ENCODE measurements at regions not wholly inside any gene's neighbourhood (a gene's known extent, or its start where the extent isn't known, plus 50 kb on each side); places are given as distances from the start of the nearest gene placed in this dataset.

- dilution Hi-C loops (cut with MboI; ENCODE audit: extremely low pct_ligation_motif_present, low sequenced_read_pairs) = no loop called here
- H3K9me1 ChIP-seq (replicated peaks; ENCODE audit: control insufficient read depth, extremely low read depth, insufficient read depth, low read length) = no peaks in the 10 kb centered on the region
- no peak for DNase-seq (ENCODE audit: low read depth, low spot score)
- no peaks in the 10 kb centered on the region for H4K20me1 ChIP-seq (replicated peaks; ENCODE audit: control insufficient read depth, extremely low read depth, insufficient read depth, low read length)
- intact Hi-C loops (cut with micrococcal nuclease) = no loop called here
- no peak overlapping the region for H2AFZ ChIP-seq (ENCODE audit: low read depth, low read length)
- H3K9ac ChIP-seq (replicated peaks; ENCODE audit: extremely low read depth, insufficient read depth, low read length) = no peak overlapping the region
- H3K27me3 ChIP-seq (ENCODE audit: control insufficient read depth in 2 of 2, insufficient read depth in 2 of 2, low read length in 2 of 2) = no peaks in the 10 kb centered on the region
- no peak overlapping the region for H3K4me2 ChIP-seq (ENCODE audit: insufficient read depth, low read length)
- BruUV-seq (replicated peaks) = no TSS peak
- TF ChIP-seq MAX (IDR thresholded peaks at IDR 0.05; ENCODE audit: insufficient read depth, insufficient read length) (no peak), CTCF (IDR thresholded peaks at IDR 0.05; ENCODE audit: extremely low read depth in 1 of 2, insufficient read depth in 1 of 2, low read depth in 1 of 2, low read length in 2 of 2) (no peak), JUN (IDR thresholded peaks at IDR 0.05; ENCODE audit: borderline replicate concordance, insufficient read depth, insufficient read length, low read depth) (no peak), EZH2 (IDR thresholded peaks at IDR 0.05; ENCODE audit: borderline replicate concordance, low read depth, low read length, severe bottlenecking) (no peak), MYC (IDR thresholded peaks at IDR 0.05; ENCODE audit: low read depth, low read length) (no peak), FOS (IDR thresholded peaks at IDR 0.05; ENCODE audit: borderline replicate concordance, insufficient read depth, low read length) (no peak)
- CTCF ChIA-PET = no interaction called here
- no peak overlapping the region for H3K4me3 ChIP-seq (replicated peaks in 1 of 3; ENCODE audit: insufficient read depth in 1 of 3, low read depth in 1 of 3, low read length in 3 of 3)
- no peak overlapping the region for H3K27ac ChIP-seq (ENCODE audit: insufficient read depth, low read depth, low read length)
- H3K36me3 ChIP-seq (ENCODE audit: control insufficient read depth in 2 of 2, extremely low read depth in 1 of 2, insufficient read depth in 2 of 2, low read length in 2 of 2) = no peaks in the 10 kb centered on the region
- H3K4me1 ChIP-seq (ENCODE audit: control insufficient read depth, extremely low read depth, insufficient read depth, low read length) = no peaks in the 10 kb centered on the region
- no peaks in the 10 kb centered on the region for H3K79me2 ChIP-seq (ENCODE audit: control insufficient read depth, insufficient read depth, low read length)
- no peak for FAIRE-seq
- H3K9me3 ChIP-seq (replicated peaks; ENCODE audit: control insufficient read depth, insufficient read depth, low read length) = peaks cover 2% of the 10 kb centered on the region
- POLR2A ChIA-PET = no interaction called here
Observed at GRCh38 chr4:60897415-60897814, 302.7 kb upstream of the ADGRL3 start.

GRCh38 chr4:60905162-60905561 lies 295.0 kb upstream of the ADGRL3 start:
- no peak overlapping the region for H2AFZ ChIP-seq (ENCODE audit: low read depth, low read length)

More at GRCh38 chr4:60905162-60905561, 295.0 kb upstream of the ADGRL3 start:
- H3K9me3 ChIP-seq (replicated peaks; ENCODE audit: control insufficient read depth, insufficient read depth, low read length) = peaks cover 2% of the 10 kb centered on the region
- POLR2A ChIA-PET = no interaction called here
- no peaks in the 10 kb centered on the region for H3K27me3 ChIP-seq (ENCODE audit: control insufficient read depth in 2 of 2, insufficient read depth in 2 of 2, low read length in 2 of 2)
- H3K4me1 ChIP-seq (ENCODE audit: control insufficient read depth, extremely low read depth, insufficient read depth, low read length) = no peaks in the 10 kb centered on the region
- H3K36me3 ChIP-seq (ENCODE audit: control insufficient read depth in 2 of 2, extremely low read depth in 1 of 2, insufficient read depth in 2 of 2, low read length in 2 of 2) = no peaks in the 10 kb centered on the region
- TF ChIP-seq EZH2 (IDR thresholded peaks at IDR 0.05; ENCODE audit: borderline replicate concordance, low read depth, low read length, severe bottlenecking) = no peak
- TF ChIP-seq MAX (IDR thresholded peaks at IDR 0.05; ENCODE audit: insufficient read depth, insufficient read length) = no peak
- no peak for TF ChIP-seq JUN (IDR thresholded peaks at IDR 0.05; ENCODE audit: borderline replicate concordance, insufficient read depth, insufficient read length, low read depth)
- dilution Hi-C loops (cut with MboI; ENCODE audit: extremely low pct_ligation_motif_present, low sequenced_read_pairs) = no loop called here
- H3K4me3 ChIP-seq (replicated peaks in 1 of 3; ENCODE audit: insufficient read depth in 1 of 3, low read depth in 1 of 3, low read length in 3 of 3) = no peak overlapping the region
- intact Hi-C loops (cut with micrococcal nuclease) = no loop called here
- H4K20me1 ChIP-seq (replicated peaks; ENCODE audit: control insufficient read depth, extremely low read depth, insufficient read depth, low read length) = no peaks in the 10 kb centered on the region
- H3K79me2 ChIP-seq (ENCODE audit: control insufficient read depth, insufficient read depth, low read length) = no peaks in the 10 kb centered on the region
- DNase-seq (ENCODE audit: low read depth, low spot score) = no peak
- no TSS peak for BruUV-seq (replicated peaks)
- H3K9me1 ChIP-seq (replicated peaks; ENCODE audit: control insufficient read depth, extremely low read depth, insufficient read depth, low read length) = no peaks in the 10 kb centered on the region
- H3K9ac ChIP-seq (replicated peaks; ENCODE audit: extremely low read depth, insufficient read depth, low read length) = no peak overlapping the region
- FAIRE-seq = no peak
- no peak overlapping the region for H3K27ac ChIP-seq (ENCODE audit: insufficient read depth, low read depth, low read length)
- CTCF ChIA-PET = no interaction called here
- H3K4me2 ChIP-seq (ENCODE audit: insufficient read depth, low read length) = no peak overlapping the region
